Upper lobe of left lung (tissue), 4 donors: ENCODE measurements at regions not wholly inside any gene's neighbourhood (a gene's known extent, or its start where the extent isn't known, plus 50 kb on each side); places are given as distances from the start of the nearest gene placed in this dataset.

ENCODE experiments used
- EP300 ChIP-seq, 4 donors: sonication (generic); formaldehyde crosslinking; IDR thresholded peaks; one replicate each; pipeline ENCODE4 v1.5.1; 2017; ENCODE audit warnings: antibody characterized with exemption in 4 of 4, control low read depth in 2 of 4
- POLR2A ChIP-seq, 4 donors: fragments of 450-650 bp; IDR thresholded peaks; one replicate each; pipeline ENCODE4 v1.5.1; 2016 to 2017; ENCODE audit warnings: antibody characterized with exemption in 4 of 4, mild to moderate bottlenecking in 2 of 4
- POLR2AphosphoS5 ChIP-seq, 2 donors: sonication (generic); formaldehyde crosslinking; IDR thresholded peaks; one replicate each; pipeline ENCODE4 v1.5.1; 2017; ENCODE audit warnings: antibody characterized with exemption in 2 of 2
- TF ChIP-seq, protein P1 (sequence below), 6 experiments: fragments of 450-650 bp in 4 of 6; fragments of 200-600 bp in 2 of 6; sonication (generic) in 2 of 6; IDR thresholded peaks; one replicate each; pipeline ENCODE4 v1.5.1; 2016 to 2019; ENCODE audit warnings: antibody characterized with exemption in 6 of 6

DNA sequence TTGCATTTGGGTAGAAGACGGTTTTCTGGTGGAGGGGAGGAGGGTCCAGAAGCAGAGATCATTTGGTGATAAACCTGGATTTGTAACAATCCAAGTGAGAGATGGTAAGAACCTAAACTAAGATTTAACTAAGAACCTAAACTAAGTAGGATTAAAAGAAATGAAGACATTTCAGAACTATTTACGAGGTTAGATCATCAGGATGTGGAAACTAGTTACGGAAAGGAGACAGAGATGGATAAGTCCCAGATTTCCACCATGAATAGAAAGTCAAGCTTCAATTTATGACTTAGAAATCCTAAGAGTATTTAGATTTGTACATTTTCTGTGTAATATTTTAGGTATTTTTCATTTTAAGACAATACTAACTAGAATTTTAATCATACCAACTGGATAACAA lies 86.3 kb downstream of the SEC16B start:
- TF ChIP-seq, protein P1, sequence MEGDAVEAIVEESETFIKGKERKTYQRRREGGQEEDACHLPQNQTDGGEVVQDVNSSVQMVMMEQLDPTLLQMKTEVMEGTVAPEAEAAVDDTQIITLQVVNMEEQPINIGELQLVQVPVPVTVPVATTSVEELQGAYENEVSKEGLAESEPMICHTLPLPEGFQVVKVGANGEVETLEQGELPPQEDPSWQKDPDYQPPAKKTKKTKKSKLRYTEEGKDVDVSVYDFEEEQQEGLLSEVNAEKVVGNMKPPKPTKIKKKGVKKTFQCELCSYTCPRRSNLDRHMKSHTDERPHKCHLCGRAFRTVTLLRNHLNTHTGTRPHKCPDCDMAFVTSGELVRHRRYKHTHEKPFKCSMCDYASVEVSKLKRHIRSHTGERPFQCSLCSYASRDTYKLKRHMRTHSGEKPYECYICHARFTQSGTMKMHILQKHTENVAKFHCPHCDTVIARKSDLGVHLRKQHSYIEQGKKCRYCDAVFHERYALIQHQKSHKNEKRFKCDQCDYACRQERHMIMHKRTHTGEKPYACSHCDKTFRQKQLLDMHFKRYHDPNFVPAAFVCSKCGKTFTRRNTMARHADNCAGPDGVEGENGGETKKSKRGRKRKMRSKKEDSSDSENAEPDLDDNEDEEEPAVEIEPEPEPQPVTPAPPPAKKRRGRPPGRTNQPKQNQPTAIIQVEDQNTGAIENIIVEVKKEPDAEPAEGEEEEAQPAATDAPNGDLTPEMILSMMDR (IDR thresholded peaks at IDR 0.05), result no peak
- TF ChIP-seq POLR2AphosphoS5 (IDR thresholded peaks at IDR 0.05) (no peak), POLR2A (IDR thresholded peaks at IDR 0.05) (no peak), EP300 (IDR thresholded peaks at IDR 0.05) (no peak)
